OCI-LY1 (cell line): ENCODE measurements at regions not wholly inside any gene's neighbourhood (a gene's known extent, or its start where the extent isn't known, plus 50 kb on each side); places are given as distances from the start of the nearest gene placed in this dataset.

ENCODE experiments used
- H2AFZ ChIP-seq: fragments of 200-600 bp; sonication (generic), shearing (Covaris generic); 2 replicates; pipeline ENCODE4 v1.6.0; 2014; ENCODE audit warnings: antibody characterized with exemption, mild to moderate bottlenecking, low read length
- H3F3A ChIP-seq: fragments of 200-600 bp; sonication (generic), shearing (Covaris generic); 2 replicates; pipeline ENCODE4 v1.6.0; 2014; ENCODE audit warnings: mild to moderate bottlenecking, antibody characterized with exemption, low read length, moderate library complexity; ENCODE audit not compliant: insufficient read depth
- H3K27ac ChIP-seq: fragments of 200-600 bp; sonication (generic); 2 replicates; pipeline ENCODE4 v1.5.1; 2014; ENCODE audit warnings: low read length, mixed run types, mild to moderate bottlenecking, low read depth; ENCODE audit not compliant: poor library complexity, severe bottlenecking
- H3K27me3 ChIP-seq: fragments of 200-600 bp; sonication (generic); 2 replicates; pipeline ENCODE4 v1.6.0; 2014; ENCODE audit warnings: antibody characterized with exemption, mild to moderate bottlenecking, low read length, moderate library complexity; ENCODE audit not compliant: insufficient read depth
- H3K36me3 ChIP-seq: fragments of 200-600 bp; sonication (generic); 2 replicates; pipeline ENCODE4 v1.6.1; 2014; ENCODE audit warnings: mild to moderate bottlenecking, antibody characterized with exemption, low read length, moderate library complexity, mixed read lengths; ENCODE audit not compliant: insufficient read depth
- H3K4me1 ChIP-seq: fragments of 200-600 bp; sonication (generic); 2 replicates; pipeline ENCODE4 v1.5.1; 2014; ENCODE audit warnings: mild to moderate bottlenecking, low read length, moderate library complexity; ENCODE audit not compliant: insufficient read depth, severe bottlenecking
- H3K4me2 ChIP-seq: fragments of 200-600 bp; sonication (generic), shearing (Covaris generic); 2 replicates; pipeline ENCODE4 v1.6.1; 2014; ENCODE audit warnings: low read length
- H3K4me3 ChIP-seq: fragments of 200-600 bp; sonication (generic); 2 replicates; pipeline ENCODE4 v1.5.1; 2014; ENCODE audit warnings: low read length, low read depth, mild to moderate bottlenecking, mixed read lengths; ENCODE audit not compliant: poor library complexity, severe bottlenecking
- H3K79me2 ChIP-seq: fragments of 200-600 bp; shearing (Covaris generic); 2 replicates; pipeline ENCODE4 v1.6.1; 2016; ENCODE audit warnings: mixed run types, low read length, mixed read lengths; ENCODE audit not compliant: insufficient read depth
- H3K9ac ChIP-seq: fragments of 200-600 bp; sonication (generic), shearing (Covaris generic); 2 replicates; pipeline ENCODE4 v1.6.1; 2014; ENCODE audit warnings: mild to moderate bottlenecking, low read length, mixed read lengths
- H3K9me2 ChIP-seq: fragments of 200-600 bp; sonication (generic), shearing (Covaris generic); 2 replicates; pipeline ENCODE4 v1.6.1; 2014; ENCODE audit warnings: low read depth, mild to moderate bottlenecking, low read length, mixed read lengths
- H3K9me3 ChIP-seq: fragments of 200-600 bp; shearing (Covaris generic); 2 replicates; pipeline ENCODE4 v1.6.1; 2014; ENCODE audit warnings: low read length, mixed read lengths
- H4K20me1 ChIP-seq: fragments of 200-600 bp; sonication (generic), shearing (Covaris generic); 2 replicates; pipeline ENCODE4 v1.6.0; 2016; ENCODE audit warnings: mild to moderate bottlenecking, low read length; ENCODE audit not compliant: insufficient read depth
- CTCF ChIP-seq: fragments of 200-600 bp; sonication (generic), shearing (Covaris generic); IDR thresholded peaks from 2 replicates; pipeline ENCODE4 v1.5.1; 2017; ENCODE audit warnings: mild to moderate bottlenecking, antibody characterized with exemption, low read length, moderate library complexity, mixed read lengths
- EZH2 ChIP-seq: fragments of 200-600 bp; sonication (generic), shearing (Covaris generic); IDR thresholded peaks from 2 replicates; pipeline ENCODE4 v1.8.0; 2017; ENCODE audit warnings: borderline replicate concordance, mixed run types, mild to moderate bottlenecking, antibody characterized with exemption, low read length, moderate library complexity, mixed read lengths

- no peak for TF ChIP-seq EZH2
- no peak for TF ChIP-seq CTCF
- Histone ChIP-seq H3K9me2 (no peaks in the 10 kb centered on the region), H3K9me3 (no peaks in the 10 kb centered on the region), H3K27me3 (no peaks in the 10 kb centered on the region), H3K4me2 (no peak overlapping the region), H3K79me2 (no peaks in the 10 kb centered on the region), H3F3A (no peaks in the 10 kb centered on the region), H3K4me3 (no peak overlapping the region), H3K27ac (no peak overlapping the region), H3K36me3 (no peaks in the 10 kb centered on the region), H2AFZ (no peak overlapping the region), H4K20me1 (no peaks in the 10 kb centered on the region), H3K4me1 (no peaks in the 10 kb centered on the region), H3K9ac (no peak overlapping the region)
Observed at GRCh38 chr6:169028343-169028742, 225.3 kb downstream of the THBS2 start.

- no peaks in the 10 kb centered on the region for H4K20me1 ChIP-seq
- no peaks in the 10 kb centered on the region for H3K9me2 ChIP-seq
- TF ChIP-seq CTCF: no peak
- TF ChIP-seq EZH2: no peak
- no peaks in the 10 kb centered on the region for H3K36me3 ChIP-seq
- no peaks in the 10 kb centered on the region for H3K4me1 ChIP-seq
- no peaks in the 10 kb centered on the region for H3K79me2 ChIP-seq
- H3K9me3 ChIP-seq: no peaks in the 10 kb centered on the region
- no peak overlapping the region for H3K9ac ChIP-seq
- no peak overlapping the region for H3K27ac ChIP-seq
- H3K4me2 ChIP-seq: no peak overlapping the region
- no peaks in the 10 kb centered on the region for H3F3A ChIP-seq
- H2AFZ ChIP-seq: no peak overlapping the region
- no peaks in the 10 kb centered on the region for H3K27me3 ChIP-seq
- H3K4me3 ChIP-seq: no peak overlapping the region
Observed at GRCh38 chr6:169026175-169026574, 227.5 kb downstream of the THBS2 start.

GRCh38 chr6:169024047-169024660 lies 229.5 kb downstream of the THBS2 start:
- no peaks in the 10 kb centered on the region for H3F3A ChIP-seq
- no peak overlapping the region for H2AFZ ChIP-seq
- no peaks in the 10 kb centered on the region for H3K9me3 ChIP-seq
- no peak overlapping the region for H3K9ac ChIP-seq
- no peak overlapping the region for H3K4me2 ChIP-seq
- no peak for TF ChIP-seq EZH2
- TF ChIP-seq CTCF: no peak
- H4K20me1 ChIP-seq: no peaks in the 10 kb centered on the region
- H3K36me3 ChIP-seq: no peaks in the 10 kb centered on the region
- H3K27me3 ChIP-seq: no peaks in the 10 kb centered on the region
- H3K4me1 ChIP-seq: no peaks in the 10 kb centered on the region
- H3K4me3 ChIP-seq: no peak overlapping the region
- no peaks in the 10 kb centered on the region for H3K79me2 ChIP-seq
- no peaks in the 10 kb centered on the region for H3K9me2 ChIP-seq
- H3K27ac ChIP-seq: no peak overlapping the region
